ENCODE measurements at regions not wholly inside any gene's neighbourhood (a gene's known extent, or its start where the extent isn't known, plus 50 kb on each side); places are given as distances from the start of the nearest gene placed in this dataset.

- peak; percentile 56; the same call in 1 of the 2 replicates for TF ChIP-seq ZNF687 (IDR thresholded peaks at IDR 0.05)
- TF ChIP-seq POLR2AphosphoS5 (IDR thresholded peaks at IDR 0.05; ENCODE audit: low read length), result peak; percentile 52
- TF ChIP-seq, protein P1, sequence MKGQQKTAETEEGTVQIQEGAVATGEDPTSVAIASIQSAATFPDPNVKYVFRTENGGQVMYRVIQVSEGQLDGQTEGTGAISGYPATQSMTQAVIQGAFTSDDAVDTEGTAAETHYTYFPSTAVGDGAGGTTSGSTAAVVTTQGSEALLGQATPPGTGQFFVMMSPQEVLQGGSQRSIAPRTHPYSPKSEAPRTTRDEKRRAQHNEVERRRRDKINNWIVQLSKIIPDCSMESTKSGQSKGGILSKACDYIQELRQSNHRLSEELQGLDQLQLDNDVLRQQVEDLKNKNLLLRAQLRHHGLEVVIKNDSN (IDR thresholded peaks at IDR 0.05; ENCODE audit: borderline replicate concordance, extremely low read length, insufficient read depth, low read depth, low read length), result peak; percentile 39
- TF ChIP-seq POLR2A (IDR thresholded peaks at IDR 0.05; ENCODE audit: low read depth, low read length), result peak; percentile 82
- no peak for TF ChIP-seq RB1 (IDR thresholded peaks at IDR 0.05; ENCODE audit: borderline replicate concordance)
- TF ChIP-seq FOXK2 (IDR thresholded peaks at IDR 0.05), result no peak
- TF ChIP-seq MAX (IDR thresholded peaks at IDR 0.05; ENCODE audit: low read depth, low read length), result peak; percentile 63; the same call in 1 of the 2 replicates
- no peak for TF ChIP-seq ETV6 (conservative IDR thresholded peaks at IDR 0.05 in 1 of 2, IDR thresholded peaks at IDR 0.05 in 1 of 2; ENCODE audit: borderline replicate concordance in 1 of 2, low read depth in 1 of 2)
- TF ChIP-seq ZZZ3 (IDR thresholded peaks at IDR 0.05; ENCODE audit: control insufficient read depth, insufficient read length, low read depth), result no peak
- TF ChIP-seq GATAD2B (conservative IDR thresholded peaks at IDR 0.05; ENCODE audit: low read depth), result peak; percentile 47; the same call in 1 of the 2 replicates
- no peak for TF ChIP-seq BMI1 (IDR thresholded peaks at IDR 0.05; ENCODE audit: borderline replicate concordance)
- TF ChIP-seq SIN3A (IDR thresholded peaks at IDR 0.05; ENCODE audit: low read depth, low read length), result no peak; the same call in 1 of the 2 replicates
- TF ChIP-seq SMAD5 (IDR thresholded peaks at IDR 0.05; ENCODE audit: low read depth), result 0 out of 2 replicates have a peak, but pooled peaks have one; percentile 4
- no peak for TF ChIP-seq NFYB (IDR thresholded peaks at IDR 0.05; ENCODE audit: insufficient read depth, low read depth, low read length)
Observed at GRCh38 chr4:184283659-184284335, 66.1 kb upstream of the ENPP6 start (continued).
